ENCODE measurements at regions not wholly inside any gene's neighbourhood (a gene's known extent, or its start where the extent isn't known, plus 50 kb on each side); places are given as distances from the start of the nearest gene placed in this dataset.

- no peak for TF ChIP-seq ZNF274 (IDR thresholded peaks at IDR 0.05; ENCODE audit: low read depth, low read length)
- no peak overlapping the region for H3K4me3 ChIP-seq (ENCODE audit: low read length)
These were observed 726.5 kb upstream of the RIOK2 start for GRCh38 chr5:97909541-97909940.

GRCh38 chr5:97914483-97914882, 731.4 kb upstream of the RIOK2 start:
- TF ChIP-seq ZNF274 (IDR thresholded peaks at IDR 0.05; ENCODE audit: low read depth, low read length): no peak

DNA sequence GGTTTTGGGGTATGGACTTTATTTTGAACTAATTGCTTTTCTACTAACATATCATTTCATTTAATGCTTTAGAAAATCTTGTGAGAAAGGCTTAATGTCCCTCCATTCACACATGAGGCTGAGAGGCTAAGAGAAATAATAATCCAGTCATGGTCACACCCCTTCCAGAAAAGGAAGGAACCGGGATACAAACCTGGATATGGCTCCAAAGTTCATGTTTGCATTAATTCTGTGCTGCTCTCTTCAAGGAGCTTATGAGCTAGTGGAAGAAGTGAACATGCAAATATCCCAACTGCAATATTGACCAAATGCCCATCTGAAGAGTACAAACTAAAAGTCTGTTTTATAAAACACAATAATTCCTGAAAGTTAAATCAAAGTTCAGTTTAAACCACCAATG, 732.1 kb upstream of the RIOK2 start:
- no peak for TF ChIP-seq ZNF274 (IDR thresholded peaks at IDR 0.05; ENCODE audit: low read depth, low read length)
- no peak overlapping the region for H3K4me3 ChIP-seq (ENCODE audit: low read length)

More at GRCh38 chr5:97914483-97914882, 731.4 kb upstream of the RIOK2 start:
- H3K4me3 ChIP-seq (ENCODE audit: low read length): no peak overlapping the region

DNA sequence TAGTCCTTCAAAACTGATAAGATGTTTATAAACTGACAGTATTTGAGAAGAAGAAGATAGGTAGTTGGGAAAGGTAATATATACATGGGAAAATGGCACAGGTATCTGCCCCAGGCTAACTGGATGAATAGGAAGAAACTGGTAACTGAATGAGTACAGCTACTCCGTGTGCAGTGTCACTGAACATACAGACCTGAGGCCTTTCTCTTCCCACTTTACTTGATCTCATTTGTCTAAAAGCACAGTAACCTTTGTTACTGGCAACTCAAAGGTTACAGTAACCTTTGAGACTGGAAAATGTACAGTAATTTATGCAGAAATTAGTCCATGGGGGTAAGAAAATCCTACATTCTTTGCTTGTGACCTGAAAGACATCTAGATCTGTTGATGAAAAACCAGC, 735.0 kb upstream of the RIOK2 start:
- no peak for TF ChIP-seq ZNF274 (IDR thresholded peaks at IDR 0.05; ENCODE audit: low read depth, low read length)
- H3K4me3 ChIP-seq (ENCODE audit: low read length): no peak overlapping the region

DNA sequence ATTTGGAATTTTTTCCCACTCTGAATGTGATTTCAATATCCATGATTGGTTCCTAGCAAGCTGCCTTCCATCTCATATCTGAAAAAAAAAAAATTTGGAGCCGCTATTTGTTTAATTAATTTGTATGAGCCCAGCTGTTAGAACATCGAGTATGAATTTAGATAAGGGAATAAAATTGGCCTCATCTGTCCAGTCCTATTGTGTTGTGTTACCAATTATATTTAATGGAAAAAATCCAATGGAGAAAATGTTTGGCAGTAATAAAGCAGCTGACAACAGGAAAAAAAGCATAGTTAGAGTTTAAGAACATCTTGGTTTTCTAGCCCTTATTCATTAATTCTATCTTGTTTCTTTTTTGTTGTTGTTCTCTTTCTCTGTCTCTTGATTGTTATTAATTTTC, 735.6 kb upstream of the RIOK2 start:
- H3K4me3 ChIP-seq (ENCODE audit: low read length): no peak overlapping the region
- TF ChIP-seq ZNF274 (IDR thresholded peaks at IDR 0.05; ENCODE audit: low read depth, low read length): no peak

DNA sequence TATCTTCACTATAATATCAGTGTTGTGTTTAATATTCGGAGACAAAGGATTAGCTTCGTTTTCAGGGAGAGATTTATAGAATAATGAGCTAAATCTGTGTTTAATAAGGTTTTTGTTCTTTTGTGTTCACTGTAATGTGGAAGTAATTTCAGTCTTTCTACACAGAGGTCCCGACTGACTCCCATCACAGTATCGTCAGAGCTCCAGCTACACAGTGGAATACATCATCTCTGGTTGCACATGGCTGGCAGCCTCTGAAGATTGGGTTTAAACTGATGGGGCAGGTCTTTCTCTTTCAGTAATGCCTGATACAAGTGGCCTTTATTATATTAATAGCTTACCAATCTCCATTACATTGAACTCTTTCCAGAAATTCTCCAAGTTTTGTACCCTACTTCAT, 736.7 kb upstream of the RIOK2 start:
- TF ChIP-seq ZNF274 (IDR thresholded peaks at IDR 0.05; ENCODE audit: low read depth, low read length): no peak

DNA sequence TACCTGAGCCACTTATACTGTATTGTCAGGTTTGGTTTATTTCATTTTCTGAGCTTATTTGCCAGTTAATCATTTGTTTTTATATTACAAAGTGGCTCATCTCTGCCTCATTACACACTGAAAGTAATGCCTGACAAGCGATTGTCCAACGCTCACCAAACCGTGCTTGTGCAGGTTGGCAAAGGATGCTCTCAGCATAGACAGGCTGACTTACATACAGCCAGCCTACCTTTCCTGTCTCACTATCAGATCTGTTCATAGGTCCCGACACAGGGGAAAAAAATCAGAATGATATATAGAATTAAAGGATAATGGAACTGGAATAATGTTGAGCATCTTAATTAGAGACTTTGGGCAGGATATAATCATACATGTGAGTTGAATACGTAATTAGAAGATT, 739.7 kb upstream of the RIOK2 start:
- H3K4me3 ChIP-seq (ENCODE audit: low read length): no peak overlapping the region
- no peak for TF ChIP-seq ZNF274 (IDR thresholded peaks at IDR 0.05; ENCODE audit: low read depth, low read length)

More for the DNA sequence above, 736.7 kb upstream of the RIOK2 start:
- H3K4me3 ChIP-seq (ENCODE audit: low read length): no peak overlapping the region

DNA sequence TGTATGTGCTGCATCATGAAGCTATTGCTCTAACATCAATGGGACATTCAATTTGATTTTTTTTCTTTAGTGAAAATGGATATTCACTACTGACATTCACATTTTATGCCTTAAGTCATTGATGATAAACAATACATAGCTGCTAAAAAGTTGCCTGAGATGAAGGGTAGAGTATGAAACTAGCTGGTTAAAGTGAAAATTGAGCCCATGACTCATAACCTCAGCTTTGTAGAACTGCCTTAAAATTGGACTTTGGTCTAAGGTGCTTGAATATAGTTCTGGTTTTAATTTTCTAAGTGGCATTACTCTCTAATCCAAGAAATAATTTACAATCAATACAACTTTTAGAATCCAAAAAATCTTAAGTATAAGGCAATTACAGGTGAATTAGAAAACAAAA, 740.4 kb upstream of the RIOK2 start:
- no peak for TF ChIP-seq ZNF274 (IDR thresholded peaks at IDR 0.05; ENCODE audit: low read depth, low read length)
- no peak overlapping the region for H3K4me3 ChIP-seq (ENCODE audit: low read length)

DNA sequence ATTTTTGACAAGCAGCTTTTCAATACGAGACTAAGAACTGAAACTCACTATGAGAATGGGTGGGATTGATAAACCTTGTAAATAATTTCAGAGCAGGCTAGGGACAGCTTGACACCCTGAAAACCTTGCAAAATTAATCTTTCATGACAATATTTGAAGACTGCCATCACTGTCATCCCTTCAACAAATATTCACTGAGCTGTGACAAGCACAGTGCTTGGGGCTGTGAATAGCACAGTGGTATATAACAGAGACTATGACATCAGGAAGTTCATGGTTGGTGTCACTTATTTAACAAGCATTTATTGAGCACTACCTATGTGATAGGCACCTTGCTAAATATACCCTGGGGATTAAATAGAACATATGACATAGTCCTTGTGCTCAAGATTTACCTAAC, 741.0 kb upstream of the RIOK2 start:
- no peak for TF ChIP-seq ZNF274 (IDR thresholded peaks at IDR 0.05; ENCODE audit: low read depth, low read length)

DNA sequence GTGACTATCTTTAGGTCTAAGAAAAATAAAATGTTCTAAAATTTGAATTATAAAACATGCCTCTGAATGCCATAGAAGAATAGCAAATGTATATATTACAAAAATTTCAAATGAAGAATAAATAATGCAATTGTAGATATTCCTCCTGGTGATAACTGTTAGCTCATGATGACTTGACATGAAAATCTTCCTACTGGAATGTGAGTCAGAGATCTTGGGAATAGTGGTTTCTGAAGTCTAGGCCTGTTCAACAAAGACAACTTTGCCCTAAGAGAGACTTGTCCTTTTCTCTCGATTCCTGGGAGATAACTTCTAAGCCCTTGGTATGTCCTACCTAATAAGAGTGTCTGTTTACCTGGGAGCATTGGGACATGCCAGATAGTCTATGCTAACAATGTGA, 746.3 kb upstream of the RIOK2 start:
- no peak overlapping the region for H3K4me3 ChIP-seq (ENCODE audit: low read length)

More for the DNA sequence above, 741.0 kb upstream of the RIOK2 start:
- no peak overlapping the region for H3K4me3 ChIP-seq (ENCODE audit: low read length)

DNA sequence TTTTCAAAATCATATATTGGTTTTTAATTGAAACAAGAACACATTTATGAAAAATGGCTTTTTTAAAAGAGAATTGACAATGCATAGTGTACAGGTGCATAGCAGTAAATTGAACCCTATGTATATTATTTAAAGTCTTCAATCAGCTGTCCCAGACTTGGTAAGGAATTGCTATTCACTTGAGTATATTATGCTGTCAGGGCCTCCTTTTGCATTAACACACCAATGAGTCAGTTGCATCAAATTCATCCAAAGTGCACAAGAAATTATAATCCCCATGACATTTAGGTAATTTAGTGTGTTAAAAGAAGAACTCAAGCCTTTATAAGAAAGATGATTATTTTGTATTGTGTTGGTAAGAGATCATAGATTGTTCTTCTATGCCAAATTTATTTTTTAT, 748.8 kb upstream of the RIOK2 start:
- no peak for TF ChIP-seq ZNF274 (IDR thresholded peaks at IDR 0.05; ENCODE audit: low read depth, low read length)
- H3K4me3 ChIP-seq (ENCODE audit: low read length): no peak overlapping the region

More for the DNA sequence above, 746.3 kb upstream of the RIOK2 start:
- TF ChIP-seq ZNF274 (IDR thresholded peaks at IDR 0.05; ENCODE audit: low read depth, low read length): no peak

DNA sequence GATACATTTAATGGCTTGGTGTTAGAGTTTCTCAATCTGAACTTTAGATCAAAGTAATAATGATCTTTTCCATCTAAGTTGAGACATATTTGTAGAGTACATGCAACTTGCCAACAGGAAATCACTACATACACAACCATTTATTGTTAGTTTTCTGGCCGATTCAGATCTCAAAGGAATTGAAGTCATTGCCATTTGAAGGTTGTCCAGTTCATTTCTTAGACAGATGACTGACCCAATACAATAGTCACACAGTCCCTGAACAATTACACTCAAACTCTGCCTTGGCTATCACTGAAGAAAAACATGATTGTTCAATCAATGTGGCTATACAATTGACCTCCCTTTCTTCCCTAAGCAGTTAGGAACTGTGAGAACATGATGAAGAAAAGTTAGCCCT, 753.2 kb upstream of the RIOK2 start:
- no peak overlapping the region for H3K4me3 ChIP-seq (ENCODE audit: low read length)
- no peak for TF ChIP-seq ZNF274 (IDR thresholded peaks at IDR 0.05; ENCODE audit: low read depth, low read length)

- no peak for TF ChIP-seq ZNF274 (IDR thresholded peaks at IDR 0.05; ENCODE audit: low read depth, low read length)
- no peak overlapping the region for H3K4me3 ChIP-seq (ENCODE audit: low read length)
These were observed 754.8 kb upstream of the RIOK2 start for GRCh38 chr5:97937846-97938245.

GRCh38 chr5:97943036-97943435, 760.0 kb upstream of the RIOK2 start:
- H3K4me3 ChIP-seq (ENCODE audit: low read length): no peak overlapping the region

GRCh38 chr5:97951139-97951538, 768.1 kb upstream of the RIOK2 start:
- TF ChIP-seq ZNF274 (IDR thresholded peaks at IDR 0.05; ENCODE audit: low read depth, low read length): no peak

More at GRCh38 chr5:97943036-97943435, 760.0 kb upstream of the RIOK2 start:
- TF ChIP-seq ZNF274 (IDR thresholded peaks at IDR 0.05; ENCODE audit: low read depth, low read length): no peak

DNA sequence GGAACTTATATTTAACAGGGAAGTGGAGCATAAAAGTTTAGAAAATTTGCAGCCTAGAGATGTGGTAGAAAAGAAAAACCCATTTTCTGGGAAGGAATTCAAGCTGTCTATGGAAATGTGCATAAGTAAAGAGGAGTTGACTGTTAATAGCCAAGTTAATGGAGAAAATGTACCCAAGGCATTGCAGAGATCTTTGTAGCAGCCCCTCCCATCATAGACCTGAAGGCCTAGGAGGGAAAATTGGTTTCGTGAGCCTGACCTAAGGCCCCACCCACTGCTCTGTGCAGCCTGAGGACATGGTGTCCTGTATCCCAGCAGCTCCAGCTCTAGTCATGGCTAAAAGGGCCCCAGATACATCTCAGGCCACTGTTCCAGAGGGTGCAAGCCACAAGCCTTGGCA, 772.4 kb upstream of the RIOK2 start:
- H3K4me3 ChIP-seq (ENCODE audit: low read length): no peak overlapping the region
- TF ChIP-seq ZNF274 (IDR thresholded peaks at IDR 0.05; ENCODE audit: low read depth, low read length): no peak

More at GRCh38 chr5:97951139-97951538, 768.1 kb upstream of the RIOK2 start:
- H3K4me3 ChIP-seq (ENCODE audit: low read length): no peak overlapping the region
